Left renal cortex interstitium (tissue), 4 donors: ENCODE measurements at regions not wholly inside any gene's neighbourhood (a gene's known extent, or its start where the extent isn't known, plus 50 kb on each side); places are given as distances from the start of the nearest gene placed in this dataset.

ENCODE experiments used
- DNase-seq, 4 donors: peaks; one replicate each; pipeline ENCODE4 v3.0.0-alpha.2; 2013; ENCODE audit warnings: low read depth in 4 of 4, low spot score in 2 of 4, missing footprints in 1 of 4

GRCh38 chr2:7573166-7573825 lies 656.1 kb downstream of the RNF144A start:
- no peak for DNase-seq

GRCh38 chr2:7574385-7574784 lies 657.2 kb downstream of the RNF144A start:
- DNase-seq: no peak

- no peak for DNase-seq
Measured at GRCh38 chr2:7577769-7578168, 660.6 kb downstream of the RNF144A start.

GRCh38 chr2:7584017-7584416 lies 666.8 kb downstream of the RNF144A start:
- no peak for DNase-seq

GRCh38 chr2:7586898-7587297 lies 669.7 kb downstream of the RNF144A start:
- no peak for DNase-seq

- DNase-seq: no peak
Measured at GRCh38 chr2:7588295-7588694, 671.1 kb downstream of the RNF144A start.

- DNase-seq: no peak
Measured at GRCh38 chr2:7592618-7593140, 675.5 kb downstream of the RNF144A start.

- DNase-seq: no peak
Measured at GRCh38 chr2:7593360-7593759, 676.1 kb downstream of the RNF144A start.

GRCh38 chr2:7594211-7594610 lies 677.0 kb downstream of the RNF144A start:
- DNase-seq: no peak

- no peak for DNase-seq
Measured at GRCh38 chr2:7595206-7595605, 678.0 kb downstream of the RNF144A start.

GRCh38 chr2:7598402-7598801 lies 681.2 kb downstream of the RNF144A start:
- DNase-seq: no peak

- no peak for DNase-seq
Measured at GRCh38 chr2:7599462-7600258, 682.4 kb downstream of the RNF144A start.

- no peak for DNase-seq
Measured at GRCh38 chr2:7601990-7602389, 684.8 kb downstream of the RNF144A start.

GRCh38 chr2:7604456-7604855 lies 687.2 kb downstream of the RNF144A start:
- no peak for DNase-seq

- no peak for DNase-seq
Measured at GRCh38 chr2:7607441-7608173, 690.4 kb downstream of the RNF144A start.

- no peak for DNase-seq
Measured at GRCh38 chr2:7609556-7609955, 692.3 kb downstream of the RNF144A start.

GRCh38 chr2:7609974-7610373 lies 692.8 kb downstream of the RNF144A start:
- DNase-seq: no peak

GRCh38 chr2:7611750-7612149 lies 694.5 kb downstream of the RNF144A start:
- no peak for DNase-seq

GRCh38 chr2:7612969-7613368 lies 695.8 kb downstream of the RNF144A start:
- no peak for DNase-seq

- no peak for DNase-seq
Measured at GRCh38 chr2:7613831-7614230, 696.6 kb downstream of the RNF144A start.

GRCh38 chr2:7618031-7618430 lies 700.8 kb downstream of the RNF144A start:
- DNase-seq: no peak
